Lung microvascular endothelial cell (primary cell): ENCODE measurements at regions not wholly inside any gene's neighbourhood (a gene's known extent, or its start where the extent isn't known, plus 50 kb on each side); places are given as distances from the start of the nearest gene placed in this dataset.
A peak's percentile ranks its signal among the peaks of the same experiment; 100 is the strongest.
"Not testable (repeated sequence)": the region's sequence is repeated elsewhere in the genome, so short reads cannot be mapped to it uniquely, and the experiment has no call there.

Experiments used
- DNase-seq, 2 donors: peaks; one replicate each; pipeline versions ENCODE4 v3.0.0 to v3.0.0-alpha.2; 2010; ENCODE audit warnings: low read depth in 2 of 2

GRCh38 chrX:94831364-94831763, 1157.4 kb downstream of the FAM133A start:
- DNase-seq: peak in 1 of 2 donors; percentile 20

GRCh38 chrX:94834226-94834625, 1160.2 kb downstream of the FAM133A start:
- DNase-seq: no peak

- DNase-seq: no peak
Measured at GRCh38 chrX:94850811-94851210, 1176.8 kb downstream of the FAM133A start.

GRCh38 chrX:94854251-94854650, 1180.2 kb downstream of the FAM133A start:
- DNase-seq: no peak

- DNase-seq: not testable (repeated sequence)
Measured at GRCh38 chrX:94862470-94862869, 1188.5 kb downstream of the FAM133A start.

GRCh38 chrX:94871640-94872039, 1197.6 kb downstream of the FAM133A start:
- DNase-seq: no peak

GRCh38 chrX:94901849-94902248, 1227.8 kb downstream of the FAM133A start:
- no peak for DNase-seq

- no peak for DNase-seq
Measured at GRCh38 chrX:94908171-94908570, 1234.2 kb downstream of the FAM133A start.

GRCh38 chrX:94908648-94909047, 1234.6 kb downstream of the FAM133A start:
- DNase-seq: no peak

GRCh38 chrX:94914235-94914634, 1240.2 kb downstream of the FAM133A start:
- DNase-seq: no peak

GRCh38 chrX:94932278-94932965, 1258.4 kb downstream of the FAM133A start:
- DNase-seq: no peak

- no peak for DNase-seq
Measured at GRCh38 chrX:94936722-94937121, 1262.7 kb downstream of the FAM133A start.

- no peak for DNase-seq
Measured at GRCh38 chrX:94937491-94937890, 1263.5 kb downstream of the FAM133A start.

- DNase-seq: no peak
Measured at GRCh38 chrX:94942603-94943002, 1268.6 kb downstream of the FAM133A start.

GRCh38 chrX:94946137-94946536, 1272.1 kb downstream of the FAM133A start:
- not testable (repeated sequence) for DNase-seq

- DNase-seq: no peak
Measured at GRCh38 chrX:94961730-94962129, 1287.7 kb downstream of the FAM133A start.

- no peak for DNase-seq
Measured at GRCh38 chrX:94977562-94977961, 1303.6 kb downstream of the FAM133A start.

GRCh38 chrX:94977986-94978385, 1304.0 kb downstream of the FAM133A start:
- DNase-seq: no peak
